K562 (cell line): ENCODE measurements at regions not wholly inside any gene's neighbourhood (a gene's known extent, or its start where the extent isn't known, plus 50 kb on each side); places are given as distances from the start of the nearest gene placed in this dataset.

Experiments used
- JUND ChIP-seq, 2 experiments: IDR thresholded peaks; 2 replicates in 1 of 2; 3 replicates in 1 of 2; pipeline ENCODE4 v1.6.1; 2011; ENCODE audit warnings: borderline replicate concordance in 2 of 2, low read depth in 2 of 2, low read length in 2 of 2, improper control_type of control experiment in 1 of 2, missing biosample characterization in 1 of 2, missing genetic modification characterization in 1 of 2, missing genetic modification reagents in 1 of 2
- MYC ChIP-seq, 2 experiments: fragments of 250-450 bp in 1 of 2; sonication (Bioruptor Pico) in 1 of 2; IDR thresholded peaks; 2 replicates each; pipeline versions ENCODE4 v1.5.1 to v1.6.1; 2012 to 2021; ENCODE audit warnings: low read depth in 2 of 2, borderline replicate concordance in 1 of 2, improper control_type of control experiment in 1 of 2, low read length in 1 of 2, mild to moderate bottlenecking in 1 of 2, moderate library complexity in 1 of 2
- RAD21 ChIP-seq, 2 experiments: fragments of 250-450 bp in 1 of 2; fragments of 450-650 bp in 1 of 2; sonication (Bioruptor Pico) in 1 of 2; formaldehyde crosslinking in 1 of 2; IDR thresholded peaks in 1 of 2; conservative IDR thresholded peaks in 1 of 2; 2 replicates each; pipeline versions ENCODE4 v1.4.0 to v1.8.0; 2020 to 2022; ENCODE audit warnings: mild to moderate bottlenecking in 2 of 2, moderate library complexity in 1 of 2
- RCOR1 ChIP-seq, 2 experiments: IDR thresholded peaks; 2 replicates each; pipeline ENCODE4 v1.6.1; 2012; ENCODE audit warnings: low read depth in 2 of 2, low read length in 2 of 2, borderline replicate concordance in 1 of 2, improper control_type of control experiment in 1 of 2
- SRSF1 ChIP-seq: fragments of 200-400 bp; formaldehyde crosslinking; IDR thresholded peaks from 2 replicates; pipeline ENCODE4 v1.6.1; 2017; ENCODE audit warnings: mild to moderate bottlenecking, low read depth, low read length, moderate library complexity
- TCF3 ChIP-seq: sonication (generic); formaldehyde crosslinking; IDR thresholded peaks from 2 replicates; pipeline ENCODE4 v1.4.0; 2020; ENCODE audit warnings: mild to moderate bottlenecking, missing genetic modification reagents
- ZNF347 ChIP-seq: fragments of 450-650 bp; formaldehyde crosslinking; IDR thresholded peaks from 2 replicates; pipeline ENCODE4 v1.4.0; 2020; ENCODE audit warnings: low read depth, mild to moderate bottlenecking, moderate library complexity
- ZNF561 ChIP-seq: fragments of 450-650 bp; formaldehyde crosslinking; conservative IDR thresholded peaks from 2 replicates; pipeline ENCODE4 v1.4.0; 2020; ENCODE audit warnings: mild to moderate bottlenecking, moderate library complexity
- TF ChIP-seq, protein P1 (sequence below): IDR thresholded peaks from 3 replicates; pipeline ENCODE4 v1.6.1; 2011; ENCODE audit warnings: borderline replicate concordance, mild to moderate bottlenecking, moderate library complexity; ENCODE audit not compliant: insufficient read length; ENCODE audit errors: extremely low read depth
- TF ChIP-seq, protein P2 (sequence below), 3 experiments: IDR thresholded peaks in 2 of 3; conservative IDR thresholded peaks in 1 of 3; 2 replicates each; pipeline ENCODE4 v1.5.1; 2011 to 2012; ENCODE audit warnings: low read length in 3 of 3, mild to moderate bottlenecking in 3 of 3, control low read depth in 2 of 3, improper control_type of control experiment in 1 of 3, inconsistent platforms in 1 of 3, low read depth in 1 of 3, mixed read lengths in 1 of 3, moderate library complexity in 1 of 3; ENCODE audit not compliant: insufficient read depth in 2 of 3

DNA sequence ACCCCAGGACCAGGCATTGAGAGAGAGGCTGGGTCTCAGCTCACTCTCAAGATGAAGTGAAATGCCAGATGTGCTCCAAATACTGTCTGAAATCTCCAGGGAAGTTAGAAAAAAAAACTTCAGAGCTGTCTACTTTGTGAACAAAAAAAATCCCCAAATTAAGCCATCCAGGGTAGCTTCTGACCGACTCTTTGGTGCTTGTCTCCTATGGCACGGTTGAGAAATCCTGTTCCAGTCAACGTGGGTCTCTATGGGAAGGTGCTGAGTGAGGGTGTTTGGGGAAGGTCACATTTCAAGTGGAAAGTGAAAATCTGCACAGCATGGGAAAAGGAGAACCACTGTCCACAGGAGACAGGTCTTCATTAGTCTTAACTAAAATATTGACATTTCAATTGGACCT, 322.5 kb upstream of the CFAP20DC start:
- TF ChIP-seq JUND (IDR thresholded peaks at IDR 0.05; ENCODE audit: borderline replicate concordance, low read depth, low read length) (no peak), JUND (tag; IDR thresholded peaks at IDR 0.05; ENCODE audit: borderline replicate concordance, low read depth, low read length) (no peak), TCF3 (CRISPR knock-in tag) (no peak), ZNF347 (no peak), RAD21 (CRISPR knock-in tag; conservative IDR thresholded peaks at IDR 0.05 in 1 of 2, IDR thresholded peaks at IDR 0.05 in 1 of 2) (no peak), RCOR1 (IDR thresholded peaks at IDR 0.05; ENCODE audit: borderline replicate concordance in 1 of 2, low read depth in 2 of 2, low read length in 2 of 2) (no peak), SRSF1 (no peak), MYC (IDR thresholded peaks at IDR 0.05; ENCODE audit: low read depth, low read length) (no peak), MYC (CRISPR knock-in tag; IDR thresholded peaks at IDR 0.05; ENCODE audit: borderline replicate concordance, low read depth) (no peak), ZNF561 (CRISPR knock-in tag) (no peak)
- TF ChIP-seq, protein P1, sequence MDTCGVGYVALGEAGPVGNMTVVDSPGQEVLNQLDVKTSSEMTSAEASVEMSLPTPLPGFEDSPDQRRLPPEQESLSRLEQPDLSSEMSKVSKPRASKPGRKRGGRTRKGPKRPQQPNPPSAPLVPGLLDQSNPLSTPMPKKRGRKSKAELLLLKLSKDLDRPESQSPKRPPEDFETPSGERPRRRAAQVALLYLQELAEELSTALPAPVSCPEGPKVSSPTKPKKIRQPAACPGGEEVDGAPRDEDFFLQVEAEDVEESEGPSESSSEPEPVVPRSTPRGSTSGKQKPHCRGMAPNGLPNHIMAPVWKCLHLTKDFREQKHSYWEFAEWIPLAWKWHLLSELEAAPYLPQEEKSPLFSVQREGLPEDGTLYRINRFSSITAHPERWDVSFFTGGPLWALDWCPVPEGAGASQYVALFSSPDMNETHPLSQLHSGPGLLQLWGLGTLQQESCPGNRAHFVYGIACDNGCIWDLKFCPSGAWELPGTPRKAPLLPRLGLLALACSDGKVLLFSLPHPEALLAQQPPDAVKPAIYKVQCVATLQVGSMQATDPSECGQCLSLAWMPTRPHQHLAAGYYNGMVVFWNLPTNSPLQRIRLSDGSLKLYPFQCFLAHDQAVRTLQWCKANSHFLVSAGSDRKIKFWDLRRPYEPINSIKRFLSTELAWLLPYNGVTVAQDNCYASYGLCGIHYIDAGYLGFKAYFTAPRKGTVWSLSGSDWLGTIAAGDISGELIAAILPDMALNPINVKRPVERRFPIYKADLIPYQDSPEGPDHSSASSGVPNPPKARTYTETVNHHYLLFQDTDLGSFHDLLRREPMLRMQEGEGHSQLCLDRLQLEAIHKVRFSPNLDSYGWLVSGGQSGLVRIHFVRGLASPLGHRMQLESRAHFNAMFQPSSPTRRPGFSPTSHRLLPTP: no peak
- TF ChIP-seq, protein P2, sequence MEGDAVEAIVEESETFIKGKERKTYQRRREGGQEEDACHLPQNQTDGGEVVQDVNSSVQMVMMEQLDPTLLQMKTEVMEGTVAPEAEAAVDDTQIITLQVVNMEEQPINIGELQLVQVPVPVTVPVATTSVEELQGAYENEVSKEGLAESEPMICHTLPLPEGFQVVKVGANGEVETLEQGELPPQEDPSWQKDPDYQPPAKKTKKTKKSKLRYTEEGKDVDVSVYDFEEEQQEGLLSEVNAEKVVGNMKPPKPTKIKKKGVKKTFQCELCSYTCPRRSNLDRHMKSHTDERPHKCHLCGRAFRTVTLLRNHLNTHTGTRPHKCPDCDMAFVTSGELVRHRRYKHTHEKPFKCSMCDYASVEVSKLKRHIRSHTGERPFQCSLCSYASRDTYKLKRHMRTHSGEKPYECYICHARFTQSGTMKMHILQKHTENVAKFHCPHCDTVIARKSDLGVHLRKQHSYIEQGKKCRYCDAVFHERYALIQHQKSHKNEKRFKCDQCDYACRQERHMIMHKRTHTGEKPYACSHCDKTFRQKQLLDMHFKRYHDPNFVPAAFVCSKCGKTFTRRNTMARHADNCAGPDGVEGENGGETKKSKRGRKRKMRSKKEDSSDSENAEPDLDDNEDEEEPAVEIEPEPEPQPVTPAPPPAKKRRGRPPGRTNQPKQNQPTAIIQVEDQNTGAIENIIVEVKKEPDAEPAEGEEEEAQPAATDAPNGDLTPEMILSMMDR (IDR thresholded peaks at IDR 0.05 in 2 of 3, conservative IDR thresholded peaks at IDR 0.05 in 1 of 3; ENCODE audit: insufficient read depth in 2 of 3, low read depth in 1 of 3, low read length in 3 of 3): no peak
